ENCODE measurements at regions not wholly inside any gene's neighbourhood (a gene's known extent, or its start where the extent isn't known, plus 50 kb on each side); places are given as distances from the start of the nearest gene placed in this dataset.

DNA sequence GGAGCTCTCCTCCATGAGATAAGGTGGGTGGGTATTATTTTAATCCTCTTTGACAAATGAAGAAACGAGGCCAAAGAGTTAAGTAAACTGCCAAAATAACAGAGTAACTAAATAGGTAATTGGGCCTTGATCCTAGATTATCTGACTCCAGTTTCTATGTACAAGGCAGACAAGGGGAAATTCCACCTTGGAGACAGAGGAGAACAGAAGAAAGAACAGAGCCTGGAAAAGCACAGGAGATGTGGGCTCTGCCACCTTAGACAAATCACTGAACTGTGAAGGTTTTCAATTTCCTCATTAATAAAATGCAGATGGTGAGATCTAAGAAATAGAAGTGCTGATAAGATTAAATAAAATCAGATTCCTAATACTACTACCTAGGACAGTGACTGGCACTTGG lies 310.2 kb upstream of the TLE3 start:
- H3K4me2 ChIP-seq: no peak overlapping the region
- Mint-ChIP-seq H3K9me3 (peaks cover 18% of the 10 kb centered on the region), H3K4me3 (no peak overlapping the region), H3K4me1 (peaks cover 31% of the 10 kb centered on the region), H3K27me3 (ENCODE audit: insufficient read depth, low read depth) (peaks cover 16% of the 10 kb centered on the region), H3K27ac (no peak overlapping the region), H3K36me3 (no peaks in the 10 kb centered on the region)
- peaks cover 17% of the 10 kb centered on the region for H3K4me1 ChIP-seq
- H3K4me3 ChIP-seq: no peak overlapping the region
- peaks cover 26% of the 10 kb centered on the region for H3F3A ChIP-seq (ENCODE audit: low read depth)
- H4K20me1 ChIP-seq (ENCODE audit: low read depth): no peaks in the 10 kb centered on the region
- H3K27me3 ChIP-seq: no peaks in the 10 kb centered on the region
- DNase-seq (ENCODE audit: low spot score): no peak
- H3K9me3 ChIP-seq (ENCODE audit: low read depth): peaks cover 4% of the 10 kb centered on the region
- H3K27ac ChIP-seq: no peak overlapping the region
- TF ChIP-seq EZH2 (IDR thresholded peaks at IDR 0.05) (no peak), EZH2phosphoT487 (IDR thresholded peaks at IDR 0.05) (no peak)
- TF ChIP-seq, protein P1, sequence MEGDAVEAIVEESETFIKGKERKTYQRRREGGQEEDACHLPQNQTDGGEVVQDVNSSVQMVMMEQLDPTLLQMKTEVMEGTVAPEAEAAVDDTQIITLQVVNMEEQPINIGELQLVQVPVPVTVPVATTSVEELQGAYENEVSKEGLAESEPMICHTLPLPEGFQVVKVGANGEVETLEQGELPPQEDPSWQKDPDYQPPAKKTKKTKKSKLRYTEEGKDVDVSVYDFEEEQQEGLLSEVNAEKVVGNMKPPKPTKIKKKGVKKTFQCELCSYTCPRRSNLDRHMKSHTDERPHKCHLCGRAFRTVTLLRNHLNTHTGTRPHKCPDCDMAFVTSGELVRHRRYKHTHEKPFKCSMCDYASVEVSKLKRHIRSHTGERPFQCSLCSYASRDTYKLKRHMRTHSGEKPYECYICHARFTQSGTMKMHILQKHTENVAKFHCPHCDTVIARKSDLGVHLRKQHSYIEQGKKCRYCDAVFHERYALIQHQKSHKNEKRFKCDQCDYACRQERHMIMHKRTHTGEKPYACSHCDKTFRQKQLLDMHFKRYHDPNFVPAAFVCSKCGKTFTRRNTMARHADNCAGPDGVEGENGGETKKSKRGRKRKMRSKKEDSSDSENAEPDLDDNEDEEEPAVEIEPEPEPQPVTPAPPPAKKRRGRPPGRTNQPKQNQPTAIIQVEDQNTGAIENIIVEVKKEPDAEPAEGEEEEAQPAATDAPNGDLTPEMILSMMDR (IDR thresholded peaks at IDR 0.05): no peak
- no peaks in the 10 kb centered on the region for H3K36me3 ChIP-seq
- H3K79me2 ChIP-seq (ENCODE audit: low read depth): no peaks in the 10 kb centered on the region
- no peak overlapping the region for H2AFZ ChIP-seq (replicated peaks)
- no peak overlapping the region for H3K9ac ChIP-seq

DNA sequence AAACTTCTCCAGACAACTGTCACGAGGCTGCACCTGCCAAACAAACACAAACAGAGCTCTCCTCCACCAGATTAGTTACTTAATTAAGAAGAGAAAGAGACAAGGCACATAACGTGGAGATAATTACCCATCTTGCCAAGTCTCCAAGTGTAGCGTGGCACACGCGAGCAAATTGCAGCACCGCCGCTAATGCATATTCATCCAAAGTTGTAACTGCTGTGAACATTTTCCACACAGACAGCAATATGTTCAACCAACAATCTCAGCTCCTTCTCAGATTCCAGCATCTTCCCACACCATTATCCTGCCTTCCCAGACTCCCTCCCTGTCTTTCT lies 309.6 kb upstream of the TLE3 start:
- Mint-ChIP-seq H3K27ac (no peak overlapping the region), H3K4me1 (peaks cover 35% of the 10 kb centered on the region), H3K27me3 (ENCODE audit: insufficient read depth, low read depth) (peaks cover 18% of the 10 kb centered on the region), H3K9me3 (peaks cover 18% of the 10 kb centered on the region), H3K4me3 (no peak overlapping the region), H3K36me3 (no peaks in the 10 kb centered on the region)
- H3K9ac ChIP-seq: no peak overlapping the region
- no peak overlapping the region for H3K4me2 ChIP-seq
- peaks cover 17% of the 10 kb centered on the region for H3K4me1 ChIP-seq
- H3K4me3 ChIP-seq: no peak overlapping the region
- no peak overlapping the region for H2AFZ ChIP-seq (replicated peaks)
- no peaks in the 10 kb centered on the region for H3K27me3 ChIP-seq
- no peaks in the 10 kb centered on the region for H3K79me2 ChIP-seq (ENCODE audit: low read depth)
- H3F3A ChIP-seq (ENCODE audit: low read depth): peaks cover 26% of the 10 kb centered on the region
- H3K36me3 ChIP-seq: no peaks in the 10 kb centered on the region
- H3K27ac ChIP-seq: no peak overlapping the region
- TF ChIP-seq EZH2 (IDR thresholded peaks at IDR 0.05) (no peak), EZH2phosphoT487 (IDR thresholded peaks at IDR 0.05) (no peak)
- TF ChIP-seq, protein P1 (IDR thresholded peaks at IDR 0.05): no peak
- H4K20me1 ChIP-seq (ENCODE audit: low read depth): no peaks in the 10 kb centered on the region
- no peak for DNase-seq (ENCODE audit: low spot score)
- H3K9me3 ChIP-seq (ENCODE audit: low read depth): peaks cover 4% of the 10 kb centered on the region

DNA sequence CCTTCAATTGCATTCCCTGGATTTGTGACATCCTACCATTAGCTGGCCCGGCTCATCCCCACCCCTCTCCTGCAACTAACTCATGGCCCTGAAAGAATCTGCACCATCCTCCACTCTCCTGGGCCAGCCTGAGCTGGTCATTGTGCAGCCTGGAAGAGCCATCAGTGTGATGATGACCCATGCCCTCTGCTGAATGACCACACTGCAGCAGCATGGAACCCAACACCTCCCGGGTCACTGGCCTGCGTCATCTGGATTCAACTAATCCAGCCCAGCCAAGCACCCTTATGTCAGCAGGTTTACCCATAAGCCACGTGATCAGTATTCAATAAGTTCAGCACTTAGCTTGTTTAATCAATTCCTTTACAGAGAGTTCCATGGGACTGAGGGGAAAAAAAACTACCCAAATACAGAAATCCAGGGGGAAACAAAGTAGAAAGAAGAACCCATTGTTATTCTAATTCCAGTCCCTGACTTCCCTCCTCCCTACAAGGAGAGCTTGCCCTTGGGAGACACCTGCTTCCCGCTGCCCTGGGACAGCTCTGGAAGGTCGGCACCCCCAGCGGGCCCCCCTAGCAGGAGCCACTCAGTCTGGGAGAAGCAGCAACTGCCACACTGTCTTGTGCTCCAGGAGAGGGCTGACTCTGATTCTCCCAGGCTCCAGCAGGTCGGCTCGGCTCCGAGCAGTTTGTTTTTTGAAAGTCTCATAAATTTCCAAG lies 309.1 kb upstream of the TLE3 start:
- H3K4me3 Mint-ChIP-seq: peak overlapping the region; percentile 16
- Histone ChIP-seq H3K9me3 (ENCODE audit: low read depth) (peaks cover 4% of the 10 kb centered on the region), H3K36me3 (no peaks in the 10 kb centered on the region), H3K27ac (no peak overlapping the region), H3K79me2 (ENCODE audit: low read depth) (no peaks in the 10 kb centered on the region), H3K4me1 (peaks cover 17% of the 10 kb centered on the region), H2AFZ (replicated peaks) (no peak overlapping the region), H4K20me1 (ENCODE audit: low read depth) (no peaks in the 10 kb centered on the region), H3F3A (ENCODE audit: low read depth) (peaks cover 26% of the 10 kb centered on the region), H3K4me2 (no peak overlapping the region), H3K4me3 (no peak overlapping the region), H3K27me3 (no peaks in the 10 kb centered on the region), H3K9ac (no peak overlapping the region)
- DNase-seq (ENCODE audit: low spot score): peak; percentile 21
- H3K27me3 Mint-ChIP-seq (ENCODE audit: insufficient read depth, low read depth): peaks cover 18% of the 10 kb centered on the region
- H3K27ac Mint-ChIP-seq: peak overlapping the region; percentile 30
- no peaks in the 10 kb centered on the region for H3K36me3 Mint-ChIP-seq
- peaks cover 18% of the 10 kb centered on the region for H3K9me3 Mint-ChIP-seq
- TF ChIP-seq, protein P1 (IDR thresholded peaks at IDR 0.05): no peak
- TF ChIP-seq EZH2 (IDR thresholded peaks at IDR 0.05) (no peak), EZH2phosphoT487 (IDR thresholded peaks at IDR 0.05) (no peak)
- H3K4me1 Mint-ChIP-seq: peaks cover 32% of the 10 kb centered on the region
